ENCODE measurements at regions not wholly inside any gene's neighbourhood (a gene's known extent, or its start where the extent isn't known, plus 50 kb on each side); places are given as distances from the start of the nearest gene placed in this dataset.
A peak's percentile ranks its signal among the peaks of the same experiment; 100 is the strongest.
"Not testable (repeated sequence)": the region's sequence is repeated elsewhere in the genome, so short reads cannot be mapped to it uniquely, and the experiment has no call there.

DNA sequence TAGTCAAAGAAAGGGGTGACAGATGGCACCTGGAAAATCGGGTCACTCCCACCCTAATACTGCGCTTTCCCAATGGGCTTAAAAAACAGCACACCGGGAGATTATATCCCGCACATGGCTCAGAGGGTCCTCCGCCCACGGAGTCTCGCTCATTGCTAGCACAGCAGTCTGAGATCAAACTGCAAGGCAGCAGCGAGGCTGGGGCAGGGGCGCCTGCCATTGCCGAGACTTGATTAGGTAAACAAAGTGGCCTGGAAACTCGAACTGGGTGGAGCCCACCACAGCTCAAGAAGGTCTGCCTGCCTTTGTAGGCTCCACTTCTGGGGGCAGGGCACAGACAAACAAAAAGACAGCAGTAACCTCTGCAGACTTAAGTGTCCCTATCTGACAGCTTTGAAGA lies 159.1 kb downstream of the NFKBIZ start:
- H3K4me1 ChIP-seq (replicated peaks in 1 of 2); in situ Hi-C loops (cut with MboI; ENCODE audit: low pct_unique_long_range_greater_than_20kb in 2 of 9, low sequenced_read_pairs in 9 of 9, unreplicated experiment in 9 of 9); H3K27ac ChIP-seq; ATAC-seq (replicated peaks in 6 of 8); H3K4me3 ChIP-seq: not testable (repeated sequence)
- 40 to 100% (median 96%) methylated on average over 1 to 9 of the region's 11 CpGs; no CpG with 5 or more reads in 5 of the 10 experiments for WGBS, 10 experiments

GRCh38 chr3:102016417-102016816 lies 167.1 kb downstream of the NFKBIZ start:
- in situ Hi-C loops (cut with MboI; ENCODE audit: low pct_unique_long_range_greater_than_20kb in 2 of 9, low sequenced_read_pairs in 9 of 9, unreplicated experiment in 9 of 9): no loop called here

GRCh38 chr3:102017784-102018183 lies 168.5 kb downstream of the NFKBIZ start:
- in situ Hi-C loops (cut with MboI; ENCODE audit: low pct_unique_long_range_greater_than_20kb in 2 of 9, low sequenced_read_pairs in 9 of 9, unreplicated experiment in 9 of 9): no loop called here
- ATAC-seq (replicated peaks in 6 of 8): no peak
- WGBS, 10 experiments: 43 to 100% (median 75%) methylated on average over 1 to 2 of the region's 2 CpGs; no CpG with 5 or more reads in 1 of the 10 experiments
- Histone ChIP-seq H3K4me3 (no peak overlapping the region), H3K27ac (no peak overlapping the region), H3K4me1 (replicated peaks in 1 of 2) (no peaks in the 10 kb centered on the region)

More at GRCh38 chr3:102016417-102016816, 167.1 kb downstream of the NFKBIZ start:
- Histone ChIP-seq H3K4me1 (replicated peaks in 1 of 2) (no peaks in the 10 kb centered on the region), H3K27ac (no peak overlapping the region), H3K4me3 (no peak overlapping the region)
- ATAC-seq (replicated peaks in 6 of 8): no peak
- WGBS, 10 experiments: 43 to 100% (median 80%) methylated on average over 1 of the region's 1 CpG; no CpG with 5 or more reads in 5 of the 10 experiments

GRCh38 chr3:102018551-102018950 lies 169.2 kb downstream of the NFKBIZ start:
- no peak for ATAC-seq (replicated peaks in 6 of 8)
- Histone ChIP-seq H3K4me3 (no peak overlapping the region), H3K27ac (no peak overlapping the region), H3K4me1 (replicated peaks in 1 of 2) (no peaks in the 10 kb centered on the region)
- in situ Hi-C loops (cut with MboI; ENCODE audit: low pct_unique_long_range_greater_than_20kb in 2 of 9, low sequenced_read_pairs in 9 of 9, unreplicated experiment in 9 of 9): no loop called here
- 75 to 98% (median 88%) methylated on average over 2 to 7 of the region's 7 CpGs for WGBS, 10 experiments

DNA sequence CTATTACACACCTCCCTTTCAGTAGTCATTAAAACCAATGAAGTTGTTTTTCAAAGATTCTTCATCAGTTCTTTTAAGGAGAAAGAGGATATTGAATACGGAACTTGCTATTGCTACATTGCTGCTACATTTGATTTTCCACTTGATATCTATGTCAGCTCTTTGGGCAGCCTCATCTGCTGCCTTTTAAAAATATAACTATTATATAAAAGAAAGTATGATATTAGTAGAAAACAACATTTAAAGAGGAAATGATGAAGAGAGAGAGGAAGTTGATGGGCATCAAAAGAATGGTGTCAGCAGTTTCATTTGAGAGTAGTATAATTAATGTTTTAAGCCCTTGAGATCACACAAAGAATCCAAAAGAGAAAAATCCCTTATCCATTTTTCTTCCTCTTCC lies 171.4 kb downstream of the NFKBIZ start:
- Histone ChIP-seq H3K4me3 (no peak overlapping the region), H3K27ac (no peak overlapping the region), H3K4me1 (replicated peaks in 1 of 2) (no peaks in the 10 kb centered on the region)
- in situ Hi-C loops (cut with MboI; ENCODE audit: low pct_unique_long_range_greater_than_20kb in 2 of 9, low sequenced_read_pairs in 9 of 9, unreplicated experiment in 9 of 9): no loop called here
- WGBS, 10 experiments: 36 to 100% (median 95%) methylated on average over 1 of the region's 1 CpG
- no peak for ATAC-seq (replicated peaks in 6 of 8)

GRCh38 chr3:102024270-102024904 lies 175.1 kb downstream of the NFKBIZ start:
- no peak overlapping the region for H3K27ac ChIP-seq
- H3K4me3 ChIP-seq: no peak overlapping the region
- ATAC-seq (replicated peaks in 6 of 8): no peak
- H3K4me1 ChIP-seq (replicated peaks in 1 of 2): no peaks in the 10 kb centered on the region
- in situ Hi-C loops (cut with MboI; ENCODE audit: low pct_unique_long_range_greater_than_20kb in 2 of 9, low sequenced_read_pairs in 9 of 9, unreplicated experiment in 9 of 9): no loop called here

GRCh38 chr3:102025606-102026270 lies 176.4 kb downstream of the NFKBIZ start:
- Histone ChIP-seq H3K4me1 (replicated peaks in 1 of 2) (no peaks in the 10 kb centered on the region), H3K27ac (no peak overlapping the region), H3K4me3 (no peak overlapping the region)
- in situ Hi-C loops (cut with MboI; ENCODE audit: low pct_unique_long_range_greater_than_20kb in 2 of 9, low sequenced_read_pairs in 9 of 9, unreplicated experiment in 9 of 9): no loop called here
- no peak for ATAC-seq (replicated peaks in 6 of 8)
- WGBS, 10 experiments: 34 to 96% (median 76%) methylated on average over 2 of the region's 2 CpGs; no CpG with 5 or more reads in 1 of the 10 experiments

GRCh38 chr3:102026656-102027055 lies 177.3 kb downstream of the NFKBIZ start:
- H3K4me3 ChIP-seq: no peak overlapping the region
- no peak for ATAC-seq (replicated peaks in 6 of 8)
- in situ Hi-C loops (cut with MboI; ENCODE audit: low pct_unique_long_range_greater_than_20kb in 2 of 9, low sequenced_read_pairs in 9 of 9, unreplicated experiment in 9 of 9): no loop called here
- H3K27ac ChIP-seq: no peak overlapping the region
- H3K4me1 ChIP-seq (replicated peaks in 1 of 2): no peaks in the 10 kb centered on the region
- 50 to 96% (median 84%) methylated on average over 2 to 4 of the region's 4 CpGs; no CpG with 5 or more reads in 1 of the 10 experiments for WGBS, 10 experiments

DNA sequence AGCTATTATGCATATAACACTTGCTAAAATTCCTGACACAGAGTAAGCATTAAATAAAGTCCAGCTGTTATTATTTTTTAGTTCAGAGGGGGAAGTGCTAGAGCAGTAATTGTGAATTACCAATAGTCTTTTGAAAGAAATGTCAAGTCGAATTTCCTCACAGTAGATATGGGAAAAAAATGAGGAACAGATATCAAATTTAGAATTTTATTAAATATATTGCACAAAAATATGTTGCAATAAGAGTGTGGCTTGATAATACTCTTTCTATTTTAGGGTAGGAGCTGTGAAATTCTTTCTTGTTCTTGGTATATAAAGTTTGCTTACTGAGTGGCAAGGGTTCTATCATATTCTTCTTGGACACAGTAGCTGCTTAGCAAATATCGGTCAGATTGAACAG lies 181.3 kb downstream of the NFKBIZ start:
- 33 to 85% (median 50%) methylated on average over 1 to 2 of the region's 2 CpGs for WGBS, 10 experiments
- no peak overlapping the region for H3K27ac ChIP-seq
- no peak for ATAC-seq (replicated peaks in 6 of 8)
- H3K4me3 ChIP-seq: no peak overlapping the region
- H3K4me1 ChIP-seq (replicated peaks in 1 of 2): no peaks in the 10 kb centered on the region
- in situ Hi-C loops (cut with MboI; ENCODE audit: low pct_unique_long_range_greater_than_20kb in 2 of 9, low sequenced_read_pairs in 9 of 9, unreplicated experiment in 9 of 9): no loop called here

- whole genome bisulfite sequencing, 10 experiments: 56 to 92% (median 73%) methylated on average over 1 to 2 of the region's 2 CpGs
- Histone ChIP-seq H3K4me1 (replicated peaks in 1 of 2) (no peaks in the 10 kb centered on the region), H3K27ac (no peak overlapping the region), H3K4me3 (no peak overlapping the region)
- no peak for ATAC-seq (replicated peaks in 6 of 8)
- in situ Hi-C loops (cut with MboI; ENCODE audit: low pct_unique_long_range_greater_than_20kb in 2 of 9, low sequenced_read_pairs in 9 of 9, unreplicated experiment in 9 of 9): no loop called here
These were observed 182.5 kb downstream of the NFKBIZ start for GRCh38 chr3:102031834-102032233.

DNA sequence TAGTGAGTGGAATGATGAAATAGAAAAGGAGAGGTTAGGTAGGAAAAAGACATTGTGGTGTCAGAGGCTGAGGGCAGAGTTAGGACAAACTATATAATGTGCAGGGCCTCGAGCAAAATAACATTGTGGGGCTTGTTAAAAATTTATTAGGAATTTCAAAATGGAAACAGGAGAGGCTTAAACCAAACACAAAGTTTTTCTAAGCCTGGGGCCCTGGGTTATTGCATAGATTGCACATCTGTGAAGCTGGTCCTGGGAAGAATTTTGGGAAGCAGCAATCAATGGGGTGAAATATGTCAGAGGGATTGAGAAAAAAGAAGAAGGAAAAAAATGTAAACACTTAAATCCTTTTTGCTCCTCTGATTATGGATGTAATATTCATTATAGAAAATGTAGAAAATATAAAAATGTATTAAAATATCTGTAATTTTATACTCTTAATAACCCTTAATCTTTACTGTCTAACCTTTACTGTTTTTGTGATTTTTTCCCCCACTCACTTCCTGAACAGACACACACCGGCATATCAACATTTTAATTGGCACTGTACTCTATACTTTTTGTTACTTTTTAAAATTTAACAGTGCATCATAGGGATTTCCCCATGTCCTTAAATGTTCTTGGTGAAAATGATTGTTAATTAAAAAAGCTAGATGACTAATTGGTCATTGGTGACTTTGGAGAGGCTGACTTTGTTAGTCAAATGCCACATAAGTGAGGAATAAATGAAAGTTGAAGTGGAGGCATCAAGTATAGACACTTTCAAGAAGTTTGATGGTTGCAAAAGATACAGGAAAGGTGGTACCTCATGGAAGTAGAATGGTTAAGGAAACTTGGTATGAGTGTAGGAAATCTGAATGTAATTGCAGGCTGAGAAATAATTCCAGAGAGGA lies 183.4 kb downstream of the NFKBIZ start:
- 33 to 100% (median 72%) methylated on average over 1 to 2 of the region's 2 CpGs for WGBS, 10 experiments
- no peak for ATAC-seq (replicated peaks in 6 of 8)
- H3K4me3 ChIP-seq: no peak overlapping the region
- in situ Hi-C loops (cut with MboI; ENCODE audit: low pct_unique_long_range_greater_than_20kb in 2 of 9, low sequenced_read_pairs in 9 of 9, unreplicated experiment in 9 of 9): no loop called here
- H3K27ac ChIP-seq: no peak overlapping the region
- H3K4me1 ChIP-seq (replicated peaks in 1 of 2): no peaks in the 10 kb centered on the region

DNA sequence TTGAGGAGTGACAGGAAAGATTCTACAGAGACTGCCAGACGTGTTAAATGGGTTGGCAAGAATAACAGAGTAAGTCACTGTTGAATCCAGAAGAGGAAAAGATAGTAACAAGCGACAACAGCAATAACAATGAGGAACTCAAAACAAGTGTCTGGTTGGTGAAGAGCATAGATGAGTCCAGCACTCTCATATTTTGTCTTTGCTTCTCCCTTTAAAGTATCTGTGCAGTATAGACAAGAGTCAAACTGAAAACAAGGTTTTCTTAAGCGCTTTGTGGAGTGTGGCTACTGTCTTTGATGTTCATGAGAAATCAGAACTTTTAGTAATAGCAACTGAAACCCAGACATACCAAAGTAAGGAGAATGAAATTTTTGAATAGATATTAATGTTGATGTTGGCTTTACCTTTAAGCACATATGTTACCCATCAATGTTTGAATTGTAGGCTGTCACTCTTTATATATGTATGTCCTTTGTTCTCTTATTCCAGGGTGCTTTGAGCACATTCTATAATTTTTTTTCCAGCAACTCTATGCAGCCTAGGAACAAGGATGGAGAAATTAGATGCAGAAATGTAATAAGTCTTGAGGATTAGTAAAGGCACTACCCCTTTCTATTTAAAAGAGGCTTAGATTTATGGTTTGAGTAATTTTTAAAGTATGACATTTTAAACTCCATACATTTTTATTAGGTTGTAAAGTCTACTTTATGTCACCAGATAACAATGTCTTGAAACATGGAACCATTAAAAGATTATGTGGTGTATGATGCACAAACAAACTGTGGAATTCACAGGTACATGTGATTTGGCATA lies 185.5 kb downstream of the NFKBIZ start:
- 39 to 100% (median 73%) methylated on average over 1 to 3 of the region's 3 CpGs; no CpG with 5 or more reads in 2 of the 10 experiments for WGBS, 10 experiments
- no peaks in the 10 kb centered on the region for H3K4me1 ChIP-seq (replicated peaks in 1 of 2)
- in situ Hi-C loops (cut with MboI; ENCODE audit: low pct_unique_long_range_greater_than_20kb in 2 of 9, low sequenced_read_pairs in 9 of 9, unreplicated experiment in 9 of 9): no loop called here

More for the DNA sequence above, 185.5 kb downstream of the NFKBIZ start:
- H3K4me3 ChIP-seq: no peak overlapping the region
- H3K27ac ChIP-seq: no peak overlapping the region
- ATAC-seq (replicated peaks in 6 of 8): peak in 1 of 8 experiments; percentile 13

All from motor neuron (in vitro differentiated cells).